GM19463 (cell line): ENCODE measurements at regions not wholly inside any gene's neighbourhood (a gene's known extent, or its start where the extent isn't known, plus 50 kb on each side); places are given as distances from the start of the nearest gene placed in this dataset.
"Not testable (repeated sequence)": the region's sequence is repeated elsewhere in the genome, so short reads cannot be mapped to it uniquely, and the experiment has no call there.

Experiments used
- ATAC-seq: cut with Tn5 transposase; IDR thresholded peaks from one replicate; pipeline ENCODE4 v1.9.1; 2021; ENCODE audit warnings: mild to moderate bottlenecking, moderate library complexity; ENCODE audit not compliant: unreplicated experiment

- no peak for ATAC-seq
Observed at GRCh38 chr1:8120693-8121260, 94.7 kb upstream of the ERRFI1 start.

- not testable (repeated sequence) for ATAC-seq
Observed at GRCh38 chr1:8118736-8119135, 92.6 kb upstream of the ERRFI1 start.

GRCh38 chr1:8118031-8118451 is 91.9 kb upstream of the ERRFI1 start:
- no peak for ATAC-seq

GRCh38 chr1:8116894-8117264 is 90.8 kb upstream of the ERRFI1 start:
- ATAC-seq: no peak

- no peak for ATAC-seq
Observed at GRCh38 chr1:8115769-8116167, 89.7 kb upstream of the ERRFI1 start.

GRCh38 chr1:8115031-8115768 is 89.1 kb upstream of the ERRFI1 start:
- ATAC-seq: no peak

- ATAC-seq: no peak
Observed at GRCh38 chr1:8113262-8114220, 87.4 kb upstream of the ERRFI1 start.

- ATAC-seq: no peak
Observed at GRCh38 chr1:8112611-8113261, 86.6 kb upstream of the ERRFI1 start.

- no peak for ATAC-seq
Observed at GRCh38 chr1:8111560-8111959, 85.5 kb upstream of the ERRFI1 start.

- no peak for ATAC-seq
Observed at GRCh38 chr1:8109216-8109615, 83.1 kb upstream of the ERRFI1 start.

GRCh38 chr1:8107897-8108296 is 81.8 kb upstream of the ERRFI1 start:
- no peak for ATAC-seq

GRCh38 chr1:8104278-8105236 is 78.4 kb upstream of the ERRFI1 start:
- ATAC-seq: no peak

GRCh38 chr1:8097908-8098307 is 71.8 kb upstream of the ERRFI1 start:
- no peak for ATAC-seq

- peak; percentile 90 for ATAC-seq
Observed at GRCh38 chr1:8097077-8097799, 71.1 kb upstream of the ERRFI1 start.

GRCh38 chr1:8096105-8097011 is 70.2 kb upstream of the ERRFI1 start:
- ATAC-seq: no peak

- no peak for ATAC-seq
Observed at GRCh38 chr1:8095584-8095983, 69.5 kb upstream of the ERRFI1 start.

GRCh38 chr1:8094481-8095241 is 68.6 kb upstream of the ERRFI1 start:
- no peak for ATAC-seq
